HepG2 (cell line): ENCODE measurements at regions not wholly inside any gene's neighbourhood (a gene's known extent, or its start where the extent isn't known, plus 50 kb on each side); places are given as distances from the start of the nearest gene placed in this dataset.

Source experiments
- ATAC-seq: fragments of 200-7000 bp; cut with Tn5 transposase; 3 replicates; pipeline ENCODE4 v1.9.1; 2020; ENCODE audit warnings: mild to moderate bottlenecking, moderate library complexity
- BruUV-seq: library from RNA; stranded (reverse); fragments of 400-500 nt; replicated peaks from 2 replicates; lab custom pipeline; 2021; lab: Mats Ljungman, UMichigan
- CTCF ChIA-PET: fragments of 300-600 bp; formaldehyde crosslinking; extraction: SDS; loops from one replicate; lab custom pipeline; 2021; ENCODE audit warnings: low total read pairs, inconsistent platforms, low intra/inter-chr PET ratio; lab: Yijun Ruan, JAX
- POLR2A ChIA-PET: fragments of 350-600 bp; sonication (Branson Sonifier 250); formaldehyde crosslinking; loops from one replicate; lab custom pipeline; 2020; ENCODE audit warnings: antibody characterized with exemption, inconsistent platforms; lab: Yijun Ruan, JAX
- DNase-seq: peaks from one replicate; pipeline ENCODE4 v3.0.0-alpha.2; 2015; ENCODE audit warnings: low spot score
- FAIRE-seq: peaks from 3 replicates; lab custom pipeline; 2011; peaks lifted over from hg19 to GRCh38; lab: Jason Lieb, UNC
- H2AFZ ChIP-seq: one replicate; pipeline ENCODE4 v1.6.1; 2011; ENCODE audit warnings: low read length, inconsistent platforms
- H3K27ac ChIP-seq: fragments of 300-600 bp; 3 replicates; pipeline ENCODE4 v1.8.0; 2011; ENCODE audit warnings: mixed run types, mild to moderate bottlenecking, mixed read lengths, low read length, inconsistent platforms; ENCODE audit not compliant: insufficient read depth; ENCODE audit errors: extremely low read length
- H3K27me3 ChIP-seq, 2 experiments: fragments of 200-600 bp in 1 of 2; 2 replicates in 1 of 2; 3 replicates in 1 of 2; pipeline versions ENCODE4 v1.6.0 to v1.8.0; 2011; ENCODE audit warnings: low read length in 2 of 2, mild to moderate bottlenecking in 2 of 2, moderate library complexity in 2 of 2, inconsistent platforms in 1 of 2; ENCODE audit not compliant: insufficient read depth in 2 of 2, control insufficient read depth in 1 of 2
- H3K36me3 ChIP-seq, 2 experiments: fragments of 200-600 bp in 1 of 2; replicated peaks in 1 of 2; 2 replicates in 1 of 2; 3 replicates in 1 of 2; pipeline versions ENCODE4 v1.5.1 to v1.8.0; 2011; ENCODE audit warnings: low read length in 2 of 2, inconsistent platforms in 1 of 2; ENCODE audit not compliant: insufficient read depth in 2 of 2, control insufficient read depth in 1 of 2
- H3K4me1 ChIP-seq: 2 replicates; pipeline ENCODE4 v1.5.1; 2012; ENCODE audit warnings: low read length, inconsistent platforms; ENCODE audit not compliant: insufficient read depth
- H3K4me2 ChIP-seq: 2 replicates; pipeline ENCODE4 v1.6.0; 2011; ENCODE audit warnings: low read depth, low read length, inconsistent platforms
- H3K4me3 ChIP-seq, 3 experiments: fragments of 200-600 bp in 1 of 3; sonication (generic), shearing (Covaris generic) in 1 of 3; replicated peaks in 1 of 3; 2 replicates each; pipeline ENCODE4 v1.5.1; 2011 to 2016; ENCODE audit warnings: low read length in 3 of 3, inconsistent platforms in 2 of 3, low read depth in 2 of 3, mild to moderate bottlenecking in 2 of 3, control low read depth in 1 of 3, mixed read lengths in 1 of 3; ENCODE audit not compliant: insufficient read depth in 1 of 3
- H3K79me2 ChIP-seq: one replicate; pipeline ENCODE4 v1.6.1; 2011; ENCODE audit warnings: low read length, inconsistent platforms; ENCODE audit not compliant: insufficient read depth
- H3K9ac ChIP-seq: 2 replicates; pipeline ENCODE4 v1.6.0; 2011; ENCODE audit warnings: mild to moderate bottlenecking, low read depth, low read length, inconsistent platforms; ENCODE audit not compliant: insufficient read depth
- H3K9me3 ChIP-seq: 2 replicates; pipeline ENCODE4 v1.5.1; 2012; ENCODE audit warnings: mild to moderate bottlenecking, low read length
- H4K20me1 ChIP-seq: 2 replicates; pipeline ENCODE4 v1.6.0; 2011; ENCODE audit warnings: inconsistent platforms, mild to moderate bottlenecking, low read length, moderate library complexity; ENCODE audit not compliant: insufficient read depth
- AGO1 ChIP-seq: fragments of 200-400 bp; formaldehyde crosslinking; IDR thresholded peaks from 2 replicates; pipeline ENCODE4 v1.6.1; 2017; ENCODE audit warnings: mild to moderate bottlenecking, low read depth, low read length, moderate library complexity; ENCODE audit not compliant: poor library complexity, severe bottlenecking
- ATF7 ChIP-seq, 2 experiments: fragments of 450-650 bp in 1 of 2; sonication (generic) in 1 of 2; formaldehyde crosslinking in 1 of 2; IDR thresholded peaks; 2 replicates each; pipeline versions ENCODE4 v1.4.0 to v1.6.1; 2016 to 2020; ENCODE audit warnings: antibody characterized with exemption in 1 of 2, mild to moderate bottlenecking in 1 of 2, missing genetic modification reagents in 1 of 2
- DDIT3 ChIP-seq: sonication (generic); formaldehyde crosslinking; IDR thresholded peaks from 2 replicates; pipeline ENCODE4 v1.4.0; 2020; ENCODE audit warnings: mild to moderate bottlenecking, missing genetic modification reagents
- HMGA1 ChIP-seq: sonication (generic); formaldehyde crosslinking; conservative IDR thresholded peaks from 2 replicates; pipeline ENCODE4 v1.4.0; 2020; ENCODE audit warnings: missing genetic modification reagents
- HOXA5 ChIP-seq: sonication (generic); formaldehyde crosslinking; IDR thresholded peaks from 2 replicates; pipeline ENCODE4 v1.4.0; 2020; ENCODE audit warnings: missing genetic modification reagents
- RAD21 ChIP-seq: fragments of 450-650 bp; formaldehyde crosslinking; IDR thresholded peaks from 2 replicates; pipeline ENCODE4 v1.5.0; 2020; ENCODE audit warnings: mild to moderate bottlenecking
- SKI ChIP-seq: fragments of 450-650 bp; IDR thresholded peaks from one replicate; pipeline ENCODE4 v1.6.1; 2018; ENCODE audit warnings: mild to moderate bottlenecking; ENCODE audit not compliant: partially characterized antibody
- TEAD2 ChIP-seq: sonication (generic); formaldehyde crosslinking; IDR thresholded peaks from 2 replicates; pipeline ENCODE4 v1.9.0; 2021; ENCODE audit warnings: missing genetic modification reagents
- ZBTB33 ChIP-seq: sonication (generic); formaldehyde crosslinking; IDR thresholded peaks from 2 replicates; pipeline ENCODE4 v1.4.0; 2020; ENCODE audit warnings: missing genetic modification reagents
- ZNF260 ChIP-seq: sonication (generic); formaldehyde crosslinking; IDR thresholded peaks from 2 replicates; pipeline ENCODE4 v1.4.0; 2020; ENCODE audit warnings: missing genetic modification reagents, low read depth, mild to moderate bottlenecking, borderline replicate concordance
- ZNF333 ChIP-seq: sonication (generic); formaldehyde crosslinking; IDR thresholded peaks from 2 replicates; pipeline ENCODE4 v1.4.0; 2020; ENCODE audit warnings: mild to moderate bottlenecking, missing genetic modification reagents, borderline replicate concordance
- ZNF512 ChIP-seq: sonication (generic); formaldehyde crosslinking; IDR thresholded peaks from 2 replicates; pipeline ENCODE4 v1.4.0; 2020; ENCODE audit warnings: mild to moderate bottlenecking, missing genetic modification reagents
- ZNF788 ChIP-seq: sonication (generic); formaldehyde crosslinking; IDR thresholded peaks from 2 replicates; pipeline ENCODE4 v1.5.0; 2020; ENCODE audit warnings: mild to moderate bottlenecking, missing genetic modification reagents, borderline replicate concordance
- WGBS: methylation state at CpG from one replicate; pipeline ENCODE4 v1.1.6; 2017; ENCODE audit warnings: low lambda C conversion rate; 5-methylcytosine and 5-hydroxymethylcytosine counted together
- in situ Hi-C: cut with HindIII; loops from 2 replicates; pipeline ENCODE4 v1.10.0; 2017; ENCODE audit warnings: low pct_unique_long_range_greater_than_20kb; ENCODE audit not compliant: extremely low pct_ligation_motif_present
- intact Hi-C: fragments of 100-400 bp; cut with micrococcal nuclease; formaldehyde crosslinking; loops from one replicate; pipeline ENCODE4 v1.10.0; 2022; ENCODE audit not compliant: unreplicated experiment
- TF ChIP-seq, protein P1 (sequence below): IDR thresholded peaks from 2 replicates; pipeline ENCODE4 v1.6.1; 2016; ENCODE audit warnings: low read depth, control low read depth

- no peak for TF ChIP-seq SKI
- TF ChIP-seq, protein P1, sequence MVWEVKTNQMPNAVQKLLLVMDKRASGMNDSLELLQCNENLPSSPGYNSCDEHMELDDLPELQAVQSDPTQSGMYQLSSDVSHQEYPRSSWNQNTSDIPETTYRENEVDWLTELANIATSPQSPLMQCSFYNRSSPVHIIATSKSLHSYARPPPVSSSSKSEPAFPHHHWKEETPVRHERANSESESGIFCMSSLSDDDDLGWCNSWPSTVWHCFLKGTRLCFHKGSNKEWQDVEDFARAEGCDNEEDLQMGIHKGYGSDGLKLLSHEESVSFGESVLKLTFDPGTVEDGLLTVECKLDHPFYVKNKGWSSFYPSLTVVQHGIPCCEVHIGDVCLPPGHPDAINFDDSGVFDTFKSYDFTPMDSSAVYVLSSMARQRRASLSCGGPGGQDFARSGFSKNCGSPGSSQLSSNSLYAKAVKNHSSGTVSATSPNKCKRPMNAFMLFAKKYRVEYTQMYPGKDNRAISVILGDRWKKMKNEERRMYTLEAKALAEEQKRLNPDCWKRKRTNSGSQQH (CRISPR knock-in tag) = no peak
- TF ChIP-seq HMGA1 (CRISPR knock-in tag) = no peak
- no peak for TF ChIP-seq DDIT3 (CRISPR knock-in tag)
- no peak for TF ChIP-seq ZNF788
These were observed 804.8 kb upstream of the AUTS2 start (continued) for GRCh38 chr7:68793513-68793912.

DNA sequence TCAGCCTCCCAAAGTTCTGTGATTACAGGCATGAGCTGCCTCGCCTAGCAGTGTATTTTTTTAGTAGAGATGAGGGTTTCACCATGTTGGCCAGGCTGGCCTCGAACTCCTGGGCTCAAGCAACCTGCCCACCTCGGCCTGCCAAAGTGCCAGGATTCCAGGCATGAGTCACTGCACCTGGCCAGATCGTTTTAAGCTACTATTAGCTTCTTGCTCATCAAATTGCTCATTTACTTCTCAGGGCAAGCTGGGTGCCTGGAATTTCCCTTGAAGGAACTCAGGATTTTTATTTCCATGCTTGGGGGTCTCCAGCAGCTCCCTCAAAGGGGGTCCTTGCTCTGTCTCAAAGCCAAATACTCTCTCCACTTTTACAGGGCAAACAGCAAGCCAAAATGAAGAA is 798.0 kb upstream of the AUTS2 start:
- H3K27ac ChIP-seq = no peak overlapping the region
- in situ Hi-C loops (no loop called here), intact Hi-C loops (no loop called here)
- FAIRE-seq (no peak), DNase-seq (no peak), ATAC-seq (no peak)
- H3K79me2 ChIP-seq = no peaks in the 10 kb centered on the region
- no peak overlapping the region for H3K4me2 ChIP-seq
- H3K27me3 ChIP-seq = no peaks in the 10 kb centered on the region
- no peak overlapping the region for H3K9ac ChIP-seq
- H3K9me3 ChIP-seq = no peaks in the 10 kb centered on the region
- H3K36me3 ChIP-seq = no peaks in the 10 kb centered on the region
- H3K4me1 ChIP-seq = no peaks in the 10 kb centered on the region
- ChIA-PET CTCF (no interaction called here), POLR2A (no interaction called here)
- WGBS = 4% methylated on average over 4 of the region's 4 CpGs
- H4K20me1 ChIP-seq = no peaks in the 10 kb centered on the region
- no peak overlapping the region for H3K4me3 ChIP-seq
- H2AFZ ChIP-seq = no peak overlapping the region
- no TSS peak for BruUV-seq
- TF ChIP-seq ZNF260 (CRISPR knock-in tag) (no peak), TEAD2 (CRISPR knock-in tag) (no peak), ZBTB33 (CRISPR knock-in tag) (no peak), ZNF512 (no peak), HOXA5 (CRISPR knock-in tag) (no peak), AGO1 (no peak), ATF7 (IDR thresholded peaks at IDR 0.05) (no peak), ATF7 (CRISPR knock-in tag; IDR thresholded peaks at IDR 0.05) (no peak), RAD21 (CRISPR knock-in tag) (no peak), ZNF333 (CRISPR knock-in tag) (no peak)
